Muscle of leg (tissue), 3 donors: ENCODE measurements at regions not wholly inside any gene's neighbourhood (a gene's known extent, or its start where the extent isn't known, plus 50 kb on each side); places are given as distances from the start of the nearest gene placed in this dataset.

Experiments used
- DNase-seq: peaks from one replicate; pipeline ENCODE4 v3.0.0; 2013
- H3K27ac ChIP-seq: one replicate; pipeline ENCODE4 v1.5.1; 2013; ENCODE audit warnings: mild to moderate bottlenecking, low read length, control low read depth
- H3K27me3 ChIP-seq: one replicate; pipeline ENCODE4 v1.6.1; 2013; ENCODE audit warnings: low read length; ENCODE audit not compliant: control insufficient read depth, insufficient read depth
- H3K36me3 ChIP-seq: one replicate; pipeline ENCODE4 v1.6.1; 2013; ENCODE audit warnings: low read length; ENCODE audit not compliant: control insufficient read depth, insufficient read depth
- H3K4me1 ChIP-seq: one replicate; pipeline ENCODE4 v1.6.1; 2013; ENCODE audit warnings: low read length; ENCODE audit not compliant: control insufficient read depth, insufficient read depth
- H3K4me3 ChIP-seq: one replicate; pipeline ENCODE4 v1.5.1; 2013; ENCODE audit warnings: low read length, control low read depth
- H3K9me3 ChIP-seq: replicated peaks from 2 replicates; pipeline ENCODE4 v1.6.1; 2013; ENCODE audit warnings: low read depth, low read length; ENCODE audit not compliant: control insufficient read depth
- WGBS: methylation state at CpG from one replicate; pipeline ENCODE4 v1.1.5; 2013; ENCODE audit warnings: missing lambda C conversion rate; ENCODE audit not compliant: insufficient coverage; 5-methylcytosine and 5-hydroxymethylcytosine counted together

DNA sequence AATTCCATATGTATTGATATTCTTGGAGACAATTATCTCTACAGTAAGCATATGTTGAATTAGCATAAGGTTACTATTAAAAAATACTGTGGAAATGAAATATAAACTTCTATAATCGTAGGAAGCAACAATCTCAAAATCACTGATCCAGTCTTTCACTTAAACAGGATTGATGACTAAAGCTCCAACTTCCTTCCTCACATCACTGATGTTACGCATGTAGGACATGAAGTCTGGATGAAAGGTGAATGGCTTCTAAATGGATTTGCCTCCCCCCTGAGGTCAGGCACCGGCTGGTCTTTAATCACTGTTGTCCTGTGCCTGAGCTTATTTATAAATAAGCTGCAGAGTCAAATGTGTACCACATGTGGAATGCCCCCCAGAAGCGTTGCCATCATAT is 157.1 kb upstream of the NFIB start:
- Histone ChIP-seq H3K36me3 (no peaks in the 10 kb centered on the region), H3K27ac (no peak overlapping the region), H3K9me3 (no peaks in the 10 kb centered on the region), H3K4me1 (no peaks in the 10 kb centered on the region), H3K27me3 (no peaks in the 10 kb centered on the region), H3K4me3 (no peak overlapping the region)
- 60% methylated on average over 2 of the region's 4 CpGs for WGBS
- no peak for DNase-seq

DNA sequence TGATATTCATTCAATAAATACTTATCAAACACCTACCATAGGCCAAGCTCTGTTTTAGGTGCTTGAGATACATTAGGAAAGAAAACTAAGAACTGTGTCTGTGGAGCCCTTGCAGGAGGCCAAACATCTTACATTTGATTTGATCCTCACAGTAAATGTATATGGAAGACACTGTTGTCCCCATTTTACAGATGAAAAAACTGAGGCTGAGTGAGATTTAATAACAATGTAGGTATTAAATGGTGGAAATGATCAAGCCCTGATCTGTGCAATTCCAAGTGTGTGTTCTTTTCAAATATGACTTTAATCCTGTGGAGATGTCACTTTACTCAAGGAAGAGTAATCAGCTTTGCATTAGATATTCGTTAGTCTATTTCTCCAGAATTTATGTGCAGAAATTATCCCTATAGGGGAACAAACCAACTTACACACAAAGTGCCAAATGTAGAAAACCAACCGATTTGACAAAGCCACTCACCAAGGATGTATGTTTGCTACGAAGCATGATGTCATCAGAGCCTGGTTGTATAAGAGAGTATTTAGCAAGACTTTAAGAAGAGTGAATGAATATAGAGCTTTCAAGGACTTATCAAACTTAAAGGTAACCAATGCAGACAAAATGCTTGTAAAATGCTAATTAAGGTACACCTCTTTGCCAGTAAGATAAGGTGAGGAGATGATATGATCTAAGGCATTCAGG is 153.9 kb upstream of the NFIB start:
- no peaks in the 10 kb centered on the region for H3K36me3 ChIP-seq
- no peak overlapping the region for H3K4me3 ChIP-seq
- H3K4me1 ChIP-seq: no peaks in the 10 kb centered on the region
- no peak overlapping the region for H3K27ac ChIP-seq
- no peaks in the 10 kb centered on the region for H3K9me3 ChIP-seq
- no CpG with 5 or more reads among the region's 3 CpGs for WGBS
- H3K27me3 ChIP-seq: no peaks in the 10 kb centered on the region
- DNase-seq: no peak

DNA sequence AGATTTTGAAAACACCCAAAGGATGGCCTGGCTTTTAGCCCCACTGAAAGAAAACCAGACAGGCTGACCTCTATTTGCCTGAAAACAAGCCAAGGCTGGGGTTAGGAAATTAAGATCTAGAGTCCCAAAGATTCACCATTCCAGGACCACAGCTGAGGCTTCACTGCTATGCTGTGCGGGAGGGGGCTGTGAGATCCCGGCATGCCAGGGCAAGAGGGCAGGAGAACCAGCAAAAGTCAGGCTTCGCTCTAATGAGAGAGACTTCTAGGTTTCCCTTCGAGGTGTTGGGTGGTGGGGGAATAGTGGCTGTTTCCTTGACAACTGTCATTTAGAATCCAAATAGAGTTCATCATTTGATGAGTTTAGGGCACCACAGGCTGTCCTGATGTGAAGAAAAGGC is 152.9 kb upstream of the NFIB start:
- DNase-seq: no peak
- H3K27me3 ChIP-seq: no peaks in the 10 kb centered on the region
- H3K36me3 ChIP-seq: no peaks in the 10 kb centered on the region
- no peaks in the 10 kb centered on the region for H3K9me3 ChIP-seq
- no peaks in the 10 kb centered on the region for H3K4me1 ChIP-seq
- 87% methylated on average over 3 of the region's 4 CpGs for WGBS
- H3K27ac ChIP-seq: no peak overlapping the region
- no peak overlapping the region for H3K4me3 ChIP-seq

DNA sequence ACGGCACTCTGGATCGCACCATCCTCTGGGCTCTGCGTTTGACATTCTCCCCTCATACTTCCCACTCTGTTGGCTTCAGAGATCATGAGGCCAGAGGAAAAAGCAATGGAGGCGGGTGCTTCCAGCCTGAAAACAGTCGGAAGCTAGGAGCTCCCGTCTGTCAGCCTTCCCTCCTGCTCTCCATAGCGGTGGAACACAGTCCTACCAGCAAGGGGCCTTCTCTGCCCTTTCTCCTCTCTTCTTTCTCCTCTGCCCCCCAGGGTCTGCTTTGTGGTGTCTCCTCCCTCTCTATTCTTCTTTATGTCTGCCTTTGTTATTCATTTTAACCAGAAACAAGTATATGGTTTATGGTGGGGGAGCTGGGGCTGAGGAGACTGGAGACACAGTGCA is 152.5 kb upstream of the NFIB start:
- no peaks in the 10 kb centered on the region for H3K9me3 ChIP-seq
- DNase-seq: no peak
- WGBS: 69% methylated on average over 7 of the region's 7 CpGs
- H3K4me3 ChIP-seq: no peak overlapping the region
- no peaks in the 10 kb centered on the region for H3K36me3 ChIP-seq
- H3K4me1 ChIP-seq: no peaks in the 10 kb centered on the region
- H3K27ac ChIP-seq: no peak overlapping the region
- no peaks in the 10 kb centered on the region for H3K27me3 ChIP-seq

DNA sequence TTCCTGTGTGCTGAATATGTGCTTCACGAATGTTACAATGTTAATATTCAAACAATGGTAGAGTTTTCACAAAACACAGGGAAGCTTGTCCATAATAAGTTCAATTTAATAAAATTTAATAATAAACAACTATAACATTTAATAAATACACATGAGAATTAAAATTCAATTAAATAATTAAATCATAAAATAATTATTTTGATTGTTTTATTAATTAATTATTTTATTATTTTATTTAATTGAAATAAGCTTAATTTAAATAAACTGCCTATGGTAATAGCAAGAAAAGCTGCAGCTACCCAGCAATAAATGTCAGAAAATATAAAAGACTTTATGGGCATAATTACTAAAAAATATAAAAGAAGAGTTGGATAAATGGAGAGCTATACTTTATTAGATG is 149.0 kb upstream of the NFIB start:
- no peaks in the 10 kb centered on the region for H3K9me3 ChIP-seq
- no peak overlapping the region for H3K4me3 ChIP-seq
- H3K36me3 ChIP-seq: no peaks in the 10 kb centered on the region
- H3K4me1 ChIP-seq: no peaks in the 10 kb centered on the region
- WGBS: no CpG with 5 or more reads among the region's 1 CpG
- H3K27me3 ChIP-seq: no peaks in the 10 kb centered on the region
- H3K27ac ChIP-seq: no peak overlapping the region
- no peak for DNase-seq

DNA sequence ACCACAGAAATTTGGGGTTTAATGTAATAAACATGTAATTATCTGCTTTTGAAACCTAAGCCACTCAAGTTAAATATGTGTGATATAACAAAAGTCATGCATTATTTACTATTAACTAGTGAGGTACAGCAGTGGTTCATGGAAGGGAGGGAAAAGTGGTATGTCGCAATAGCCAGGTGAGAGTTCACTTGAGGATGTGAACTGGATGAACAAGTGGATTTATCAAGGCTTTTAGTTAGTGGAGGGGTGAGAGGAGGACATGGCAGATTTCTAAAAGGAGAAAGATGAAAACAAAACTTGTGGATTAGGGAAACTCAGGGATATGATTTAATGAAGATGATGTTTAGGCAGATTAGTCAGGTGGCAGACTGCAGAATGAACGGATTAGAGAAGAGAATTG is 141.3 kb upstream of the NFIB start:
- Histone ChIP-seq H3K4me3 (no peak overlapping the region), H3K27ac (no peak overlapping the region), H3K9me3 (no peaks in the 10 kb centered on the region), H3K36me3 (no peaks in the 10 kb centered on the region), H3K27me3 (no peaks in the 10 kb centered on the region), H3K4me1 (no peaks in the 10 kb centered on the region)
- DNase-seq: no peak
- WGBS: 91% methylated on average over 1 of the region's 2 CpGs

DNA sequence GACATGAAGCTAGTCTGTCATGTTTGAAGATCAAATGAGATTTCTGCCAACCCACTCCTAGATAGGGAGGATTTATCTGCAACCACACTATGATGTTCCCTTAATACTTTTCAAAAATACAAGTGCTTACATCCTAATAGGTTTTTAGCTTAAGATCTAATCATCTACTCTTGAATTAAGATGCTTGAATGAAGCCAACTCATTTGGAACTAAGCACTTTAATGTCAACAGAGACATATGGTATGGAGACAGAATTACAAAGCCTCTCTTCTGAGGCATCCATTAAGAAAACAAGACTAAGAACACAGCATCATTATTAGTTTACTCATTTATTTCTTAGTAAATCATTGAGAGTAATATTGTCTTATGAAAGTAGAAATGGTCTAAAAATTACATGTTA is 139.3 kb upstream of the NFIB start:
- Histone ChIP-seq H3K9me3 (no peaks in the 10 kb centered on the region), H3K4me1 (no peaks in the 10 kb centered on the region), H3K27ac (no peak overlapping the region), H3K36me3 (no peaks in the 10 kb centered on the region), H3K27me3 (no peaks in the 10 kb centered on the region), H3K4me3 (no peak overlapping the region)
- no peak for DNase-seq

DNA sequence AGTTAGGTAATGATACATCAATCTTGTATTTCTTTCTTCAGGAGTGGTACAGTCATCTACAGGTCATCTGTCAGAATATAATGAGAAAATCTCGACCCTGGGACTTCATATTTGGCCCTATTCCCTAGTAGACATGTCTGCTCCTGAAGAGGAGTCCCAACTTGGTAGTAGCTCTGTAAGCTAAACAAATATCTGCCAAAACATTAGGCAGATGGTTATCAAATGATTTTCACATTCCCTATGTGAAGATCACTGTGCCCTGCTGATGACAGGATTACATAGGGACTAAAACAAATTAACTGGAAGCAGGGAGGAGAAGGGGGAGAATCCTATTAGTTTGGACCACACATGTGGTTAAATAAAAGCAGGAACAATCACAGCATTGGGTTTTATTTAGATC is 138.6 kb upstream of the NFIB start:
- H3K27ac ChIP-seq: no peak overlapping the region

DNA sequence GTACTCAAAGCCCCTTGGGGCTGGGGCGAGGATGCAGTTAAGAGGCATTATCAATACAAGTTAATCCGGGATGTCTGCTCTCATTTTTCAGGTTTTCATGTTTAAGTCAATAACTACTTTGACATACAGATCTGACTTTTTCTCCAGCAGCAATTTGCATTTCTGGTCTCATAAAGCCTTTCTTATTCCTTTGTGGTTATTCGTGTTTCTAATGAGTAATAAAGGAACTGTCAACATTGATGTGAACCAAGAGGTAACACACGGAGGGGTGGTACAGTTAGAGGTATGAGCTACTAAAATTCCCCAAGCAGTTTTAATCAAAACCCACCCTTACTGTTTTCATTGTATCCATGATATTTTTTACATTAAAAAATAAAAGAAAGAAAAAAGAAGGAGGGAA is 138.0 kb upstream of the NFIB start:
- H3K4me1 ChIP-seq: no peaks in the 10 kb centered on the region
- H3K4me3 ChIP-seq: no peak overlapping the region
- no peak overlapping the region for H3K27ac ChIP-seq
- WGBS: 79% methylated on average over 2 of the region's 4 CpGs
- H3K27me3 ChIP-seq: no peaks in the 10 kb centered on the region
- H3K9me3 ChIP-seq: peaks cover 6% of the 10 kb centered on the region
- H3K36me3 ChIP-seq: no peaks in the 10 kb centered on the region
- no peak for DNase-seq

More for the DNA sequence above, 138.6 kb upstream of the NFIB start:
- H3K36me3 ChIP-seq: no peaks in the 10 kb centered on the region
- H3K9me3 ChIP-seq: peaks cover 2% of the 10 kb centered on the region
- no peaks in the 10 kb centered on the region for H3K27me3 ChIP-seq
- H3K4me3 ChIP-seq: no peak overlapping the region
- DNase-seq: no peak
- no peaks in the 10 kb centered on the region for H3K4me1 ChIP-seq
- 50% methylated on average over 1 of the region's 1 CpG for WGBS

DNA sequence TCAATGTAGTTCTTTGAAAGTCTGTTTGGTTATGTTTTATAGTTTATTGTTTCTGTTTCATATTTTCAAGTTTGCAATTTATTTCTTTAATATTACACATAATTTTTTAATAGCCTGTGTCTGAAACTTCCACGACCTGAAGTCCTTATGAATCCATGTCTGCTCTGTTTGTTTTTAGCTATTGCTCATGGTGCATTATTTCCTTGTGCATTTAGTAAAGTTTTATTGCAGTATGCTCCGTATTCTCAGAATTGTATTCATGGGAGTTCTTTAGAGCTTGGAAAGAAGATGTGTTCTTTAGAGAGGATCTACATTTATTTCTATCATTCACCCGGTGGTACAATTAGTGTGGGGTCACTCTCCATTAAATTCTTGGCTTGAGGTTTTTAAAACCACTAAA is 133.2 kb upstream of the NFIB start:
- peaks cover 6% of the 10 kb centered on the region for H3K9me3 ChIP-seq
- H3K36me3 ChIP-seq: no peaks in the 10 kb centered on the region
- no peak overlapping the region for H3K4me3 ChIP-seq
- H3K27ac ChIP-seq: no peak overlapping the region
- WGBS: no CpG with 5 or more reads among the region's 3 CpGs
- DNase-seq: no peak
- H3K4me1 ChIP-seq: no peaks in the 10 kb centered on the region
- no peaks in the 10 kb centered on the region for H3K27me3 ChIP-seq

DNA sequence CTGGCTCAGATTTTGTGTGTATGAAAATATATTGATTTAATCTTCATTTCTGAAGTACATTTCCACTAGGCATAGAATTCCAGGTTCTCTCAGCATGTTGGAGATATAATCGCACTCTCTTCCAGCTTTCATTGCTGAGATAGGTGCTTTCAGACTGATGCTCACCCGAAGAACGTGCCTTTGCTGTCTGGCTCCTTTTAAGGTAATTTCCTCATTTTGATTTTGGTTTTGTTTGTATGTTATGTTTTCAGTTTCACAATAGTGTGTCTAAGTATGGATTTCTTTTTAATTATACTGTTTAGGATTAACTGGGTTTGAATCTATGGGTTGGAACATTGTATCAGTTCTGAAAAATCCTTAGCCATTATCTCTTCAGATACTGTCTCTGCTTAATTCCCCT is 132.0 kb upstream of the NFIB start:
- WGBS: no CpG with 5 or more reads among the region's 3 CpGs
- DNase-seq: no peak
- Histone ChIP-seq H3K9me3 (peaks cover 6% of the 10 kb centered on the region), H3K27ac (no peak overlapping the region), H3K27me3 (no peaks in the 10 kb centered on the region), H3K4me1 (no peaks in the 10 kb centered on the region), H3K36me3 (no peaks in the 10 kb centered on the region), H3K4me3 (no peak overlapping the region)
